MCF 10A (cell line): ENCODE measurements at regions not wholly inside any gene's neighbourhood (a gene's known extent, or its start where the extent isn't known, plus 50 kb on each side); places are given as distances from the start of the nearest gene placed in this dataset.

Experiments used
- BruUV-seq: library from RNA; stranded (reverse); fragments of 400-500 nt; replicated peaks from 2 replicates; lab custom pipeline; 2021; lab: Mats Ljungman, UMichigan
- CTCF ChIA-PET: fragments of 300-600 bp; sonication (Branson Sonifier 250); formaldehyde crosslinking; extraction: SDS; loops from one replicate; lab custom pipeline; 2021; ENCODE audit warnings: antibody characterized with exemption, inconsistent platforms; lab: Yijun Ruan, JAX
- POLR2A ChIA-PET: fragments of 300-600, 350-650 bp; sonication (Branson Sonifier 250); formaldehyde crosslinking; extraction: SDS; loops from one replicate; lab custom pipeline; 2020; ENCODE audit warnings: antibody characterized with exemption, inconsistent platforms; lab: Yijun Ruan, JAX
- DNase-seq: peaks from one replicate; pipeline ENCODE4 v3.0.0-alpha.2; 2018; ENCODE audit not compliant: unreplicated experiment
- H3K27ac Mint-ChIP-seq: one replicate; pipeline ENCODE4 v1.8.0; 2022; ENCODE audit warnings: mild to moderate bottlenecking, low read depth, mixed read lengths; ENCODE audit not compliant: unreplicated experiment
- H3K27me3 Mint-ChIP-seq: one replicate; pipeline ENCODE4 v1.8.0; 2022; ENCODE audit warnings: mixed read lengths; ENCODE audit not compliant: insufficient read depth, unreplicated experiment
- H3K36me3 Mint-ChIP-seq: one replicate; pipeline ENCODE4 v1.8.0; 2022; ENCODE audit warnings: mild to moderate bottlenecking, moderate library complexity, mixed read lengths; ENCODE audit not compliant: insufficient read depth, unreplicated experiment
- H3K4me1 Mint-ChIP-seq: one replicate; pipeline ENCODE4 v1.8.0; 2022; ENCODE audit warnings: mixed read lengths; ENCODE audit not compliant: insufficient read depth, unreplicated experiment
- H3K4me3 Mint-ChIP-seq: one replicate; pipeline ENCODE4 v1.8.0; 2022; ENCODE audit warnings: mild to moderate bottlenecking, moderate library complexity, mixed read lengths; ENCODE audit not compliant: unreplicated experiment
- H3K9me3 Mint-ChIP-seq: one replicate; pipeline ENCODE4 v1.8.0; 2022; ENCODE audit warnings: mixed read lengths; ENCODE audit not compliant: unreplicated experiment
- CTCF ChIP-seq: fragments of 200-600 bp; IDR thresholded peaks from one replicate; pipeline ENCODE4 v1.8.0; 2022; ENCODE audit warnings: antibody characterized with exemption, mild to moderate bottlenecking; ENCODE audit not compliant: unreplicated experiment
- intact Hi-C: fragments of 100-400 bp; cut with micrococcal nuclease; formaldehyde crosslinking; loops from 2 replicates; pipeline ENCODE4 v1.14.1; 2022

GRCh38 chr5:155430192-155430591 is 416.6 kb downstream of the KIF4B start:
- intact Hi-C loops, result no loop called here
- Mint-ChIP-seq H3K36me3 (no peaks in the 10 kb centered on the region), H3K9me3 (peaks cover 7% of the 10 kb centered on the region), H3K27me3 (no peaks in the 10 kb centered on the region), H3K4me1 (no peaks in the 10 kb centered on the region), H3K27ac (no peak overlapping the region), H3K4me3 (no peak overlapping the region)
- no peak for DNase-seq
- BruUV-seq, result no TSS peak
- ChIA-PET CTCF (interaction anchor here (0.7 kb wide), 1 partner anchor 1172 kb away, joined by 3 read pairs; no protein-coding TSS in a partner anchor), POLR2A (no interaction called here)
- TF ChIP-seq CTCF, result no peak

- H3K4me1 Mint-ChIP-seq, result no peaks in the 10 kb centered on the region
- TF ChIP-seq CTCF, result no peak
- H3K27me3 Mint-ChIP-seq, result no peaks in the 10 kb centered on the region
- no TSS peak for BruUV-seq
- no peak overlapping the region for H3K27ac Mint-ChIP-seq
- no peak overlapping the region for H3K4me3 Mint-ChIP-seq
- no peaks in the 10 kb centered on the region for H3K9me3 Mint-ChIP-seq
- no peak for DNase-seq
- ChIA-PET POLR2A (interaction anchor here (0.7 to 0.8 kb wide), 2 partner anchors 26 to 33 kb away, joined by 3 read pairs; no protein-coding TSS in a partner anchor), CTCF (interaction anchor here (0.6 kb wide), 1 partner anchor 56 kb away, joined by 3 read pairs; no protein-coding TSS in a partner anchor)
- no peaks in the 10 kb centered on the region for H3K36me3 Mint-ChIP-seq
- intact Hi-C loops, result no loop called here
Observed at GRCh38 chr5:155434267-155434666, 420.7 kb downstream of the KIF4B start.

GRCh38 chr5:155434681-155435080 is 421.1 kb downstream of the KIF4B start:
- no TSS peak for BruUV-seq
- H3K27me3 Mint-ChIP-seq, result no peaks in the 10 kb centered on the region

GRCh38 chr5:155441849-155442248 is 428.3 kb downstream of the KIF4B start:
- Mint-ChIP-seq H3K36me3 (no peaks in the 10 kb centered on the region), H3K27me3 (no peaks in the 10 kb centered on the region), H3K4me1 (no peaks in the 10 kb centered on the region), H3K9me3 (no peaks in the 10 kb centered on the region), H3K27ac (no peak overlapping the region), H3K4me3 (no peak overlapping the region)
- DNase-seq, result no peak
- ChIA-PET CTCF (no interaction called here), POLR2A (interaction anchor here (0.8 kb wide), 1 partner anchor 38 kb away, joined by 4 read pairs; no protein-coding TSS in a partner anchor)
- BruUV-seq, result no TSS peak
- intact Hi-C loops, result no loop called here
- TF ChIP-seq CTCF, result no peak

More at GRCh38 chr5:155434681-155435080, 421.1 kb downstream of the KIF4B start:
- Mint-ChIP-seq H3K9me3 (no peaks in the 10 kb centered on the region), H3K4me1 (no peaks in the 10 kb centered on the region), H3K27ac (no peak overlapping the region), H3K4me3 (no peak overlapping the region), H3K36me3 (no peaks in the 10 kb centered on the region)
- intact Hi-C loops, result no loop called here
- ChIA-PET POLR2A (interaction anchor here (0.7 to 0.8 kb wide), 2 partner anchors 26 to 32 kb away, joined by 3 read pairs; no protein-coding TSS in a partner anchor), CTCF (interaction anchor here (0.6 kb wide), 1 partner anchor 56 kb away, joined by 3 read pairs; no protein-coding TSS in a partner anchor)
- TF ChIP-seq CTCF, result no peak
- no peak for DNase-seq
